IPS-NIHi7 (cell line): ENCODE measurements at regions not wholly inside any gene's neighbourhood (a gene's known extent, or its start where the extent isn't known, plus 50 kb on each side); places are given as distances from the start of the nearest gene placed in this dataset.
"Not testable (repeated sequence)": the region's sequence is repeated elsewhere in the genome, so short reads cannot be mapped to it uniquely, and the experiment has no call there.

ENCODE experiments used
- DNase-seq: peaks from one replicate; pipeline ENCODE4 v3.0.0; 2012; ENCODE audit warnings: mixed read lengths; ENCODE audit errors: extremely low spot score

DNA sequence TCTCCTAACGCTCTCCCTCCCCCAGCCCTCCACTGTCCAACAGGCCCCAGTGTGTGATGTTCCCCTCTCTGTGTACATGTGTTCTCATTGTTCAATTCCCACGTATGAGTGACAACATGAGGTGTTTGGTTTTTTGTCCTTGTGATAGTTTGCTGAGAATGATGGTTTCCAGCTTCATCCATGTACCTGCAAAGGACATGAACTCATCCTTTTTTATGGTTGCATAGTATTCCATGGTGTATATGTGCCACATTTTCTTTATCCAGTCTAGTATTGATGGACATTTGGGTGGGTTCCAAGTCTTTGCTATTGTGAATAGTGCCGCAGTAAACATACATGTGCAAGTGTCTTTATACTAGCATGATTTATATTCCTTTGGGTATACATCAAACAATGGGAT lies 347.4 kb downstream of the MAGEE1 start:
- not testable (repeated sequence) for DNase-seq

DNA sequence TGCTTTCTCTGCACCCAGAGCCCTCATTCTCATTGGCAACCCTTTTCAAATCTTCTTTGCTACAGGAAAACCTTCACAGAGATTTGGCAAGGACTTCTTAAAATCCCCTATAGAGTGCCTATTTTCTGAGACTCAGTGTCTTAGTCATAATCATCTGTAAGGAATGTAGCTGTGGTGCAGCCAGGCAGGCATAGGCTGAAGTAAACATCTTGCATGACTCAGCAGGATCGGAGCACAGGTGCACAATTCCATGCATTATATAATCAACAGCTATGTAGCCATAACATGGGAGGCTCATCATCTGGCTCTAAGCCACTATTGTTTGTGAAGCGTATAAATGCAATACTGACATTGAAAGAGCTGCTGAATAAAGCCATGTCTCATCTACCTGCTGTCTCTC lies 368.8 kb downstream of the MAGEE1 start:
- no peak for DNase-seq

DNA sequence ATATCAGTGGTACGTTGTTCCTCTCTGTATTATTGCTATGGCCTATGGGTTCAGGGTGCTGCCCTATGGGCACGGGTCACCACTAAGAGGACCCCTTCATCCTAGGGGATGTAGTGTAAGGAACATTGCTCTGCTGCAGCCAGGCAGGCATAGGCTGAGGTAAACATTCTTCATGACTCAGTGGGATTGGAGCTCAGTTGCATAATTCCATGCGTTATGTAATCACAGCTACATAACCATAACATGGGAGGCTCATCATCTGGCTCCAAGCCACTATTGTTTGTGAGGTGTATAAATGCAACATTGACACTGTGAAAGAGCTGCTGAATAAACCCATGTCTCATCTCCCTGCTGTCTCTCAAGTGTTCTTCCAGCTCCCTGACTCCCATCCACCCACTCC lies 375.2 kb downstream of the MAGEE1 start:
- DNase-seq = no peak

DNA sequence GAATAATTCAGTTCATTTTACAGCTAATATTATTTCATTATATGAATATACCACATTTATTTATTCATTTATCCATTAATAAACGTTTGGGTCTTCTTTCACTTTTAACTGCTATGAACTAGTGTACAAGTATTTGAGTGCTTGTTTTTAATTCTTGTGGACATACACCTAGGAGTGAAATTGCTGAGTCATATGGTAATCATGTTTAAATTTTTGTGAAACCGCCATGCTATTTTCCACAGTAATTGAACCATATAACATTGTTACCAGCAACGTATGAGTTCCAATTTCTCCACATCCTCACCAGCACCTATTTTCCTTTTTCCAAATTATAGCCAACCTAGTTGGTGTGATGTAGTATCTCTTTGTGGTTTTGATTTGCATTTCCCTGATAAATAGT lies 388.2 kb downstream of the MAGEE1 start:
- no peak for DNase-seq

DNA sequence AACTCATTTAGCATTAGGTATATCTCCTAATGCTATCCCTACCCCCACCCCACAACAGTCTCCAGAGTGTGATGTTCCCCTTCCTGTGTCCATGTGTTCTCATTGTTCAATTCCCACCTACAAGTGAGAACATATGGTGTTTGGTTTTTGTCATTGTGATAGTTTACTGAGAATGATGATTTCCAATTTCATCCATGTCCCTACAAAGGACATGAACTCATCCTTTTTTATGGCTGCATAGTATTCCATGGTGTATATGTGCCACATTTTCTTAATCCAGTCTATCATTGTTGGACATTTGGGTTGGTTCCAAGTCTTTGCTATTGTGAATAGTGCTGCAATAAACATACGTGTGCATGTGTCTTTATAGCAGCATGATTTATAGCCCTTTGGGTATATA lies 389.8 kb downstream of the MAGEE1 start:
- not testable (repeated sequence) for DNase-seq

DNA sequence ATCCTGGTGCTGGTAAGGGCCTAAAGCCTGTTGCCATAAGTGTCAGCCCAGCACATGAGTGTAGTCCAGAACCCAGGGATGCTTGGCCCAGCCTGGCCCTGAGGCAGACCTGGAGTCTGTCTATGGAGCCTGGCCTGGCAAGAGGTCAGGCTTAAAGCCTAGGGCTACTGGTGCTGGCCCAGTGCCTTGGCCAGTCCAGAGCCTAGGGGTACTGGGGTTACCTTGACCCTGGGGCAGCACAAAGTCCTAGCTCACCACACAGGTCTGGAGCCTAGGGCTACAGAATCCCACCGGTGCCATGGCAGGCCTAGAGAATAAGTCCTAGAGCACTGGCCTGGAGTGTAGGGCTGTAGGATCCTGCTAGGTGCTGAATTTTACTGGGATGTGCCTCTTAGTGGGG lies 393.8 kb downstream of the MAGEE1 start:
- no peak for DNase-seq

DNA sequence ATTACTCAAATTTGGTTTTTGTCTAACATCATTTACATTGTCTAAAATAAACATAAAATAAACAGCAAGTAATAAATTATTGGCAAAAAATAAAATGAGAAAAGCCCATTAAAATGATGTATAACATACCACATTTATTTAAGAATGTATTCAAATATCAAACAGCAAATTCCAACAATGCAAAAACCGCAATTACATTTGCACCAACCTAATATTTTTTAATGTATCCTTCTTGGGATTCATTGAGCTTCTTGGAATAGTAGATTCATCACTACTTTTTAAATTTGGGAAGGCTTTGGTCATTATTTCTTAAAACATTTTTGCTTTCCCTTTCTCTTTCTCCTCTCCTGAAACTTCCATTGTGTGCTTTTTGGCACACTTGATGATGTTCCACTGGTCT lies 400.2 kb downstream of the MAGEE1 start:
- DNase-seq = no peak

DNA sequence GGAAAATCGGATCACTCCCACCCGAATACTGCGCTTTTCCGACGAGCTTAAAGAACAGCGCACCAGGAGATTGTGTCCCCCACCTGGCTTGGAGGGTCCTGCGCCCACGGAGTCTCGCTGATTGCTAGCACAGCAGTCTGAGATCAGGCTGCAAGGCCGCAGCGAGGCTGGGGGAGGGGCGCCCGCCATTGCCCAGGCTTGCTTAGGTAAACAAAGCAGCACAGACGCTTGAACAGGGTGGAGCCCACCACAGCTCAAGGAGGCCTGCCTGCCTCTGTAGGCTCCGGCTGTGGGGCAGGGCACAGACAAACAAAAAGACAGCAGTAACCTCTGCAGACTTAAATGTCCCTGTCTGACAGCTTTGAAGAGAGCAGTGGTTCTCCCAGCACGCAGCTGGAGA lies 413.4 kb downstream of the MAGEE1 start:
- DNase-seq = not testable (repeated sequence)

DNA sequence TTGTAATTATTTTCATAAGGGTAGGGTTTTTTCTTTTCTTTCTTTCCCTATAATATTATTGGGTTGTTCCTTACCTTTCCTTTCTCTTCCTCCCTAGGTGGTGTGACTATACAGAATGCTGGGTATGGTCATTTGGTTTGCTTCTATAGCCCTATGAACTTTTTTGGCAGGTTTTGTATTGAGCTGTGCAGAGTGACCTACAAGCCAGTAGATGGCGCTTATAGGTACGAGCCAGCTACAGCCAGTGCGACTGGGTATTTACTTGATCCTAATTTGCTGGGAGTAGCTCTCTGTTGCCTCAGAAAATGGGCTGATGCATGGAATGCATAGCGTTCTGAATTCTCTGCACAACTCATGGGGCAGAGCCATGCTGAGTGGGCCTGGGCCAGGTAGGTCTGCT lies 423.3 kb downstream of the MAGEE1 start:
- DNase-seq = peak; percentile 25

DNA sequence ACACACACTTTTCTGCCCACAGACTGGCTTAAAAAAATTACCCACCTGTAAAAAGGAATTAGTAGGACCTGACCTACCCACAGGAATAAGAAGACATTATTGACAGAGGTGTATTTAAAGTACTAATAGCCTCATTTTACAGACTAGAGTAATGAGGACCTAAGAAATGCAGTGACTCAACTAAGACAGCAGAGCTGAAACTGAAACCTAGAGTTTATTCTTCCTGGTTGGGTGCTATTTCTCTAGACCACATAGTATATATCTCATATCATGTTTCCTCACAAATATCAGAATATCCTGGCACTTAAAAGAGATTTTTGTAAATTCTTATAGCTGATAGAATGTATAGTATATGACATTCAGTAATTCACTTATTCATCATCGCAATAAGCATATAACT lies 435.0 kb downstream of the MAGEE1 start:
- DNase-seq = no peak

DNA sequence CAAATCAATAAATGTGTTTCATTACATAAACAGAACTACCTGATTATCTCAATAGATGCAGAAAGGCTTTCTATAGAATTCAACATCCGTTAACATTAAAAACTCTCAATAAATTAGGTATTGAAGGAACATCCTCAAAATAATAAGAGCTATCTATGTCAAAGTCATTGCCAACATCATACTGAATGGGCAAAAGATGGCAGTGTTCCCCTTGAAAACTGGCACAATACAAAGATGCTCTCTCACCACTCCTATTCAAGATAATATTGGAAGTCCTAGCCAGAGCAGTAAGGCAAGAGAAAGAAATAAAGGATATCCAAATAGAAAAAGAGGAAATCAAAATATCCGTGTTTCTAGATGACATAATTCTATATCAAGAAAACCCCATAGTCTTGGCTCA lies 466.4 kb downstream of the MAGEE1 start:
- no peak for DNase-seq

DNA sequence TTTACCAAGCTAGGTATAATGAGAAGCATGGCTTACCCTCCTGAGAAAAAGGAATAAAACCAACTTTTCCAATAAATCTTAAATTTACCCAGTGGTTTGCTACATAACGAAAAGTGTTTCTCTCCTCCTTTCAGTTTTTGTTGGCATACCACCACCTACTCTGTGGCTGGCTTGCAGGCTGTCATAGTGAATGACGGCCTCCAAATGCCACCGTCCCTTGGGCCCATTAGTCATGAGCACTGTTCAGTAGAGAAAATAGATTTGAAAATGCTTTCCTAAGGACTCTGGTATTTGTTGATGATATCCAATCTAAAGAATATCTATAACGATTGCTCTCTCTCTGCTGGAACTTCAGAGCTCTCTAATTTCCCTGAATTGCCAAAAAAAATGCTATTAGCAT lies 488.3 kb downstream of the MAGEE1 start:
- DNase-seq = no peak

DNA sequence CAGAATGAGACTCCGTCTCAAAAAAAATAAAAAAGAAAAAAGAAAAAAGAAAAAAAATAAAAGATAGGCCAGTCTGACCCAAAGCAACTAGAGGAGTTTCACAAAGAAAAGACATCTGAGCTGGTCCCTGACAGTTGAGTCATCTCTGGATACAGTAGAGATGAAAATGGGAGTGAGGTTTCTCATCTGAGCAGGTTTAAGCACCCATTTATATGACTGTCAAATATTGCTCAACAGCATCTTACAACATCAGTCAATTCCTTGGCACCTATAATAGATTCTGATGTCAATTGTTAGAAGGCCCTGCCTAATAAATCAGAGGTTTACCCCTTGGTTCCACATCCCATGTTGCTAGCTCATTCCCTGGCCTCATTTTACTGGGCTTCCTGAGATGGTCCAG lies 490.5 kb downstream of the MAGEE1 start:
- no peak for DNase-seq

DNA sequence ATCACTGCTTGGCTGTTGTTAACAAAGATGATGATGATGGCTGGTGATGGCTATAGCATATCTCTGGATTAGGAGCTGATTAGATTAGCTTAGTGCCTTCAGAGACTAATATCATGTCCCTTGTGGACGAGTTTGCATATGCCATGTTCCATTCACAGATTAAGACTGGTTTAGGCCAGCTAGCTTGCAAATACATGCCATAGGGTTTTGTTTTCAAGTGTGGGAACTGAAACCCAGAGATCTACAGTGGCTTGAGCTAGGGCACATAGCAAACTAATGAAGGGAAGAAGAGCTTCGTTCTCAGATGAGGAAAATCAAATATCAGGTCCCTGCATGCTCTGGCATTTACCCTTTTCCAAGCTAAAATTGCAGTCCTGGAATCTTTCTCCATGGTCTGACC lies 492.3 kb downstream of the MAGEE1 start:
- DNase-seq = no peak

DNA sequence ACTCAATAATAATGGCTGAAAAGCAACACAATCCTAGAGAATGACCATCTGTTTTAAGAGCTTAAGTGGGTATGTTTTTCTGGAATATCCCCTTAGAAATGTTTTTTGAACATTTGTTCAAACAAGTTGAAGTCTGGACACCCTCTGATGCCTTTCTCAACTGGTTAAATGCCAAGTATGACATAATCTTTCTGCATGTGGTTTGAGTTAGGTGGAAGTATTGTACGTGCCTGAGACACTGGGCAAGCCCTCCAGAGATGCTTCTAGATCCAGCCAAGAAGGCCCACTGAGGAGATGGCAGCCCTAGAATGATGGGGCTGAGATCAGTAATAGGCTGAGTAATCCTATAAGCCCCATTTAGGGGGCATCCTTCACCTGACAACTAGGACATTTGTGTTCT lies 493.1 kb downstream of the MAGEE1 start:
- no peak for DNase-seq

DNA sequence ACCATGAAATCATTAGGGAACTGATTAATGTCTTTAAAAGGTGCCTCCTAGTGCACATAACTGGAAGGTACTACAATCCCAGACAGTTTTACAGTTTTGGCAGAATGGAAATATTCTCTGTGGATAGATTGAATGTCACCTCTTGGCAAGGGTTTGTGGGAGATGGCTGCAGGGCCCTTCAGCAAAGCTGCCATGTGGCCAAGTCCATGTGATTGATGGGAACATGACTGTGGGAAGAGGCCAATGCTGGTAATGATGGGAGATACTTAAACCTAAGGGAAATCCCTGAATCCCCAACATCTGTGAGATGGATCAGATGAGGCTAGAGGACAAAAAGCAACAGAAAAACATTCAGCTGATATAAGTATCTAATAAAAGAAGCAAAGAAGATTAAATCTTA lies 493.7 kb downstream of the MAGEE1 start:
- no peak for DNase-seq

DNA sequence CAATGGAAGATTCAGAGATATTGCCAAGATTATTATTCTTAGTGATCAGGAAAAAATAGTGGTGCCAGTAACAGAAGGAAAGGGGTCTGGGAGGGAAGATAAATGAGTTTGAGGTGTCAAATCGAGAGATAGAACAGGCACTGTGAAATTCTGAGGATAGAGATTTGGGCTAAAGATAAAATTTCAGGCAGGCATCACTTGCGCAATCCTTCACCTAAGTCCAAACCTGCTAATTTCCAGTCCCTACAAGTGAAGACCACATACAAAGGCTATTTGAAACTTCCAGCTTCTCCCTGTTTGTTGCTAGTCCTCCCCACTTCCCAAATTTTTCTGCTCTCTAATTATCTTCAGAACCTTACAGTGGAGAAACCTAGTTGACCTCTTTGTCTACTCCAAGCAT lies 494.6 kb downstream of the MAGEE1 start:
- no peak for DNase-seq

DNA sequence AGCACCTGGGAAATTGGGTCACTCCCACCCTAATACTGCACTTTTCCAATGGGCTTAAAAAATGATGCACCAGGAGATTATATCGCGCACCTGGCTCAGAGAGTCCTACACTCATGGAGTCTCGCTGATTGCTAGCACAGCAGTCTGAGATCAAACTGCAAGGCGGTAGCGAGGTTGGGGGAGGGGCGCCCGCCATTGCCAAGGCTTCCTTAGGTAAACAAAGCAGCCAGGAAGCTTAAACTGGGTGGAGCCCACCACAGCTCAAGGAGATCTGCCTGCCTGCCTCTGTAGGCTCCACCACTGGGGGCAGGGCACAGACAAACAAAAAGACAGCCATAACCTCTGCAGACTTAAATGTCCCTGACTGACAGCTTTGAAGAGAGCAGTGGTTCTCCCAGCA lies 497.1 kb downstream of the MAGEE1 start:
- DNase-seq = not testable (repeated sequence)

DNA sequence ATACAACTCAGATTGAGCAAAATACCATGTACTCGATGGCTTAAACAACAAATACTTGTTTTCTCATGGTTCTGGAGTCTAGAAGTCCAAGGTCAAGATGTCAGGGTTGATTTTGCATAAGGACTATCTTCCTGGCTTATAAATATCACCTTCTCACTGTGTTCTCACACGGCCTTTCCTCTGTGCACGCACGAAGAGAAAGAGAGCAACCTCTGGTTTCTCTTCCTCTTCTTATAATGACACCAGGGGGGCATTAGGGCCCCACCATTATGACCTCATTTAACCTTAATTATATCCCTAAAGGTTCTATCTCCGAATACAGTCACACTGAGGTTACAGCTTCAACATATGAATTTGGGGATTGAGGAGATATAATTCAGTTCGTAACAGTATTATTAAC lies 504.0 kb downstream of the MAGEE1 start:
- no peak for DNase-seq

DNA sequence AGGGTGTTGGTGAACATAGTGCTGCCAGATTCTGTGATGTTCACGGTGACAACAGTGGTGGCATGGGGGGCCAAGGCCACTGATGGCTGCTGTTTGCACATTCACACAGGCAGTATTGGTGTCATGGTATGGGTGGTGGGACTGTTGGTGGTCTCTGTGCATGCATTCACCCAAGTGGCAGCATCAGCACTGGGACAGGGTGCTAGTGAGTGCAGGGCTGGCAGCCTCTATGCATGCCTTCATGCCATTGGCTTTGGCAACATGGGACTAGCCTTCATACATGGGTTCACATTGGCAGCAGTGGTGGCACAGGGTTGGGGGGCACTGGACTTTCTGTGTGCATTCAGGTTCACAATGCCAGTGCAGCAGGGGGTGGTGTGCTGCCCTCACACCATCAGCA lies 489.7 kb upstream of the FGF16 start:
- DNase-seq = no peak

DNA sequence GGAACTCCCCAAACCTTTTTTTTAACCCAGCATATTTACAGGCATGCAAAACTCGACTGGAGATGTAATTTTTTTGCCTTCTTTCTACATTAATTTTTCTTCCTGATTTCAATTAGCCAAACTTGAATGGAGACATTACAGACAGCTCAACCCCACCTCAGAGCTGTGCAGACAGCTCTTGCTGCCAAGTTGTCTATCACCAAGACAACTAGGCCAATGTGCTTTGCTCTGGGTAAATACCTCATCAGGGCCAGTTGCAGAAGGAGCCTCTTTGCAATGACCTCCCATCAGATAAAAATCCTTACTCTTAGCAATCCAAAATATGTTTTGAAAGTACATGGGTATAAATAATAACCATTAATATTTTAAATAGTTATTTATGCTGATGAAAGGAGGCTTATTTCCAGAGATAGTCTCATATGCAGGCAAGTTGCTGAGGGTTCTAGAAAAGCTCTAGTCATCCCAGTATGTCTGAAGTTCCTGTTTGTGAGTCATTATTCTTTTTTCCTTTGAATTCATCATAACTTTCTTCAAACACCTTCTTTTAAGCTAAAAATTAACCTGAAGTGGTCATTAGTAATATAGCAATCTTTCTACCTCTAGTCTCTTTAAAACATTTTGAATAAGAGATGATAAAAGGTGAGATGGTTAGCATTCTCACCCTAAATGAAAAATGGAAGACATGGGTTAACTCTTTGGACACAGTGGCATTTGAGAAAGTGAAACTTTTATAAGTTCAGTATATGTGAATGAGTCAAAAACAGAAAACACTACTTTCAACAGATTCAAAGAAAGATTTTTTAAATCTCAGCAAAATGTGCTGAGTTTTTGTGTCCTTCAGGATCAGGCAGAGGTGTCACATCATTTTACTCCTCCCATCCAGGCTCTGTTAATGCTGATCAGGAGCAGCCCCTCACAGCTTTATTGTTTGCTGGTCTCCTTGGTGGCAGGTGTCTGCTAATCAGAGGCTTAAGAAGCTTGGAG lies 475.5 kb upstream of the FGF16 start:
- DNase-seq = no peak

DNA sequence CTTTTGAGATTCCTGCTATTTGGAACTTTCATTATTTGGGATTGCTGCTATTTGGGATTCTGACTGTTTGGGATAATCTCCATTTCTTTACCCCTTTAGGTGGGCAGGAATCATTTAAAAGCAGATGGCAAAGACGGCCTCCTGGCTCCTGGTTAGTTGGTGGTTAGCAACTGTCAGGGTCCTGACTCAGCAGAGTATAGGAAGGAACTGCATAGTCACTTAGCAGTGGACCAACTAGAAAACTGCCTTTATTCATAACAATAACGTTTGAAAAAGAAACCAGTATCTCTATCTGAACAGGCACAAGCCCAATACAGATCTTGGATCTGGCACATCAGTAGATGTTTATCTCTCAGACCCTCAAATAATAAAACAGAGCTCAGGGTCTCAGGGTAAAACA lies 469.7 kb upstream of the FGF16 start:
- DNase-seq = no peak

DNA sequence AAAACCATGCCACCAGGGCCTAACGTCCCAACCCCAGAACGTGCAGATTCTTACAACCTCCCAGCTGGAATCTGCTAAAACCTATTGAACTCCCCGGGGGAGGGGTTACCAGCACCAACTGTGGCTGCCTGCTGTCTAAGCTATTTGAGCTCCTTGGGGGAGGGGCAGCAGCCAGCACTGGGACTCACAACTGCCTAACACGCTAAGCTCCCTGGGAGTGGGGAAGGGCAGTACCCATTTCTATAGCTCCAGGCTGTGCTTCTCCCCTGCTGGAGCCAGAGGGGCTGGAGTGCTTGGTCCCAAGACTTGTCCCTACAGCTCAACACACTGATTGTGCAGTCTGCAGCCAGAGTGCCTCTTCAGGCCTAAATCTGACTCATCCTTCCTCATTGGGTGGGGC lies 459.8 kb upstream of the FGF16 start:
- no peak for DNase-seq

DNA sequence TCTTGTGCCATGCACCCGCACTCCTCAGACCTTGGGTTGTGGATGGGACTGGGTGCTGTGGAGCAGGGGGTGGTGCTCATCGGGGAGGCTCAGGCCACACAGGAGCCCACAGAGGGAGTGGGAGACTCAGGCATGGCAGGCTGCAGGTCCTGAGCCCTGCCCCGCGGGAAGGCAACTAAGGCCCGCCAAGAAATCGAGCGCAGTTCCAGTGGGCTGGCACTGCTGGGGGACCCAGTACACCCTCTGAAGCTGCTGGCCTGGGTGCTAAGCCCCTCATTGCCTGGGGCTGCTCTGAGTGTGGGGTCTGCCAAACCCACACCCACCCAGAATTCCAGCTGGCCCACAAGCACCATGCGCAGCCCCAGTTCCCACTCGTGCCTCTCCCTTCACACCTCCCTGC lies 450.5 kb upstream of the FGF16 start:
- DNase-seq = no peak
